ENCODE measurements at regions not wholly inside any gene's neighbourhood (a gene's known extent, or its start where the extent isn't known, plus 50 kb on each side); places are given as distances from the start of the nearest gene placed in this dataset.
"Not testable (repeated sequence)": the region's sequence is repeated elsewhere in the genome, so short reads cannot be mapped to it uniquely, and the experiment has no call there.

- no peak overlapping the region for H3K4me3 ChIP-seq (replicated peaks; ENCODE audit: low read depth, low read length)
- no peak for DNase-seq (ENCODE audit: extremely low read depth, low read depth)
- no peak for TF ChIP-seq CTCF (IDR thresholded peaks at IDR 0.05; ENCODE audit: low read depth, low read length, missing control alignments)
Measured at GRCh38 chr21:28072601-28073000, 920.1 kb downstream of the LTN1 start.

GRCh38 chr21:28069450-28069923 lies 923.2 kb downstream of the LTN1 start:
- 0 out of 2 replicates have a peak overlapping the region, but pooled peaks have one; percentile 11 for H3K4me3 ChIP-seq (replicated peaks; ENCODE audit: low read depth, low read length)
- TF ChIP-seq CTCF (IDR thresholded peaks at IDR 0.05; ENCODE audit: low read depth, low read length, missing control alignments), result no peak
- peak; percentile 69 for DNase-seq (ENCODE audit: extremely low read depth, low read depth)

GRCh38 chr21:28068455-28069358 lies 924.0 kb downstream of the LTN1 start:
- no peak for DNase-seq (ENCODE audit: extremely low read depth, low read depth)
- no peak overlapping the region for H3K4me3 ChIP-seq (replicated peaks; ENCODE audit: low read depth, low read length)
- TF ChIP-seq CTCF (IDR thresholded peaks at IDR 0.05; ENCODE audit: low read depth, low read length, missing control alignments), result no peak

- no peak for TF ChIP-seq CTCF (IDR thresholded peaks at IDR 0.05; ENCODE audit: low read depth, low read length, missing control alignments)
- no peak for DNase-seq (ENCODE audit: extremely low read depth, low read depth)
- H3K4me3 ChIP-seq (replicated peaks; ENCODE audit: low read depth, low read length), result no peak overlapping the region
Measured at GRCh38 chr21:28066596-28067387, 925.9 kb downstream of the LTN1 start.

- no peak overlapping the region for H3K4me3 ChIP-seq (replicated peaks; ENCODE audit: low read depth, low read length)
- TF ChIP-seq CTCF (IDR thresholded peaks at IDR 0.05; ENCODE audit: low read depth, low read length, missing control alignments), result no peak
- no peak for DNase-seq (ENCODE audit: extremely low read depth, low read depth)
Measured at GRCh38 chr21:28066076-28066475, 926.6 kb downstream of the LTN1 start.

- no peak for DNase-seq (ENCODE audit: extremely low read depth, low read depth)
- TF ChIP-seq CTCF (IDR thresholded peaks at IDR 0.05; ENCODE audit: low read depth, low read length, missing control alignments), result no peak
- no peak overlapping the region for H3K4me3 ChIP-seq (replicated peaks; ENCODE audit: low read depth, low read length)
Measured at GRCh38 chr21:28063241-28064216, 929.1 kb downstream of the LTN1 start.

GRCh38 chr21:28052956-28053355 lies 939.7 kb downstream of the LTN1 start:
- not testable (repeated sequence) for DNase-seq (ENCODE audit: extremely low read depth, low read depth); H3K4me3 ChIP-seq (replicated peaks; ENCODE audit: low read depth, low read length)

All from HFF-Myc (cell line).